ENCODE measurements at regions not wholly inside any gene's neighbourhood (a gene's known extent, or its start where the extent isn't known, plus 50 kb on each side); places are given as distances from the start of the nearest gene placed in this dataset.

- TF ChIP-seq ZFP3 (CRISPR knock-in tag; IDR thresholded peaks at IDR 0.05) (no peak), CREB5 (CRISPR knock-in tag; IDR thresholded peaks at IDR 0.05; ENCODE audit: low read depth) (no peak), CSDC2 (CRISPR knock-in tag; IDR thresholded peaks at IDR 0.05) (no peak), SNAI2 (CRISPR knock-in tag; IDR thresholded peaks at IDR 0.05) (no peak), RARB (CRISPR knock-in tag; IDR thresholded peaks at IDR 0.05) (no peak), TOX (CRISPR knock-in tag; IDR thresholded peaks at IDR 0.05; ENCODE audit: borderline replicate concordance) (no peak), ESRRG (CRISPR knock-in tag; IDR thresholded peaks at IDR 0.05) (no peak), TCF4 (CRISPR knock-in tag; IDR thresholded peaks at IDR 0.05; ENCODE audit: borderline replicate concordance) (no peak), ZFP30 (CRISPR knock-in tag; IDR thresholded peaks at IDR 0.05) (no peak), ARNTL (CRISPR knock-in tag; IDR thresholded peaks at IDR 0.05; ENCODE audit: borderline replicate concordance, low read depth) (no peak), BACH2 (CRISPR knock-in tag; IDR thresholded peaks at IDR 0.05; ENCODE audit: borderline replicate concordance) (no peak)
- TF ChIP-seq, protein P1, sequence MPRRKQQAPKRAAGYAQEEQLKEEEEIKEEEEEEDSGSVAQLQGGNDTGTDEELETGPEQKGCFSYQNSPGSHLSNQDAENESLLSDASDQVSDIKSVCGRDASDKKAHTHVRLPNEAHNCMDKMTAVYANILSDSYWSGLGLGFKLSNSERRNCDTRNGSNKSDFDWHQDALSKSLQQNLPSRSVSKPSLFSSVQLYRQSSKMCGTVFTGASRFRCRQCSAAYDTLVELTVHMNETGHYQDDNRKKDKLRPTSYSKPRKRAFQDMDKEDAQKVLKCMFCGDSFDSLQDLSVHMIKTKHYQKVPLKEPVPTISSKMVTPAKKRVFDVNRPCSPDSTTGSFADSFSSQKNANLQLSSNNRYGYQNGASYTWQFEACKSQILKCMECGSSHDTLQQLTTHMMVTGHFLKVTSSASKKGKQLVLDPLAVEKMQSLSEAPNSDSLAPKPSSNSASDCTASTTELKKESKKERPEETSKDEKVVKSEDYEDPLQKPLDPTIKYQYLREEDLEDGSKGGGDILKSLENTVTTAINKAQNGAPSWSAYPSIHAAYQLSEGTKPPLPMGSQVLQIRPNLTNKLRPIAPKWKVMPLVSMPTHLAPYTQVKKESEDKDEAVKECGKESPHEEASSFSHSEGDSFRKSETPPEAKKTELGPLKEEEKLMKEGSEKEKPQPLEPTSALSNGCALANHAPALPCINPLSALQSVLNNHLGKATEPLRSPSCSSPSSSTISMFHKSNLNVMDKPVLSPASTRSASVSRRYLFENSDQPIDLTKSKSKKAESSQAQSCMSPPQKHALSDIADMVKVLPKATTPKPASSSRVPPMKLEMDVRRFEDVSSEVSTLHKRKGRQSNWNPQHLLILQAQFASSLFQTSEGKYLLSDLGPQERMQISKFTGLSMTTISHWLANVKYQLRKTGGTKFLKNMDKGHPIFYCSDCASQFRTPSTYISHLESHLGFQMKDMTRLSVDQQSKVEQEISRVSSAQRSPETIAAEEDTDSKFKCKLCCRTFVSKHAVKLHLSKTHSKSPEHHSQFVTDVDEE (CRISPR knock-in tag; IDR thresholded peaks at IDR 0.05): no peak
- TF ChIP-seq, protein P2, sequence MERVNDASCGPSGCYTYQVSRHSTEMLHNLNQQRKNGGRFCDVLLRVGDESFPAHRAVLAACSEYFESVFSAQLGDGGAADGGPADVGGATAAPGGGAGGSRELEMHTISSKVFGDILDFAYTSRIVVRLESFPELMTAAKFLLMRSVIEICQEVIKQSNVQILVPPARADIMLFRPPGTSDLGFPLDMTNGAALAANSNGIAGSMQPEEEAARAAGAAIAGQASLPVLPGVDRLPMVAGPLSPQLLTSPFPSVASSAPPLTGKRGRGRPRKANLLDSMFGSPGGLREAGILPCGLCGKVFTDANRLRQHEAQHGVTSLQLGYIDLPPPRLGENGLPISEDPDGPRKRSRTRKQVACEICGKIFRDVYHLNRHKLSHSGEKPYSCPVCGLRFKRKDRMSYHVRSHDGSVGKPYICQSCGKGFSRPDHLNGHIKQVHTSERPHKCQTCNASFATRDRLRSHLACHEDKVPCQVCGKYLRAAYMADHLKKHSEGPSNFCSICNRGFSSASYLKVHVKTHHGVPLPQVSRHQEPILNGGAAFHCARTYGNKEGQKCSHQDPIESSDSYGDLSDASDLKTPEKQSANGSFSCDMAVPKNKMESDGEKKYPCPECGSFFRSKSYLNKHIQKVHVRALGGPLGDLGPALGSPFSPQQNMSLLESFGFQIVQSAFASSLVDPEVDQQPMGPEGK (CRISPR knock-in tag; IDR thresholded peaks at IDR 0.05; ENCODE audit: borderline replicate concordance): no peak
These were observed 189.3 kb downstream of the RNF152 start for GRCh38 chr18:61703508-61703907.
